ENCODE measurements at regions not wholly inside any gene's neighbourhood (a gene's known extent, or its start where the extent isn't known, plus 50 kb on each side); places are given as distances from the start of the nearest gene placed in this dataset.

GRCh38 chr2:221097949-221098348 is 474.2 kb downstream of the EPHA4 start:
- DNase-seq: no peak

DNA sequence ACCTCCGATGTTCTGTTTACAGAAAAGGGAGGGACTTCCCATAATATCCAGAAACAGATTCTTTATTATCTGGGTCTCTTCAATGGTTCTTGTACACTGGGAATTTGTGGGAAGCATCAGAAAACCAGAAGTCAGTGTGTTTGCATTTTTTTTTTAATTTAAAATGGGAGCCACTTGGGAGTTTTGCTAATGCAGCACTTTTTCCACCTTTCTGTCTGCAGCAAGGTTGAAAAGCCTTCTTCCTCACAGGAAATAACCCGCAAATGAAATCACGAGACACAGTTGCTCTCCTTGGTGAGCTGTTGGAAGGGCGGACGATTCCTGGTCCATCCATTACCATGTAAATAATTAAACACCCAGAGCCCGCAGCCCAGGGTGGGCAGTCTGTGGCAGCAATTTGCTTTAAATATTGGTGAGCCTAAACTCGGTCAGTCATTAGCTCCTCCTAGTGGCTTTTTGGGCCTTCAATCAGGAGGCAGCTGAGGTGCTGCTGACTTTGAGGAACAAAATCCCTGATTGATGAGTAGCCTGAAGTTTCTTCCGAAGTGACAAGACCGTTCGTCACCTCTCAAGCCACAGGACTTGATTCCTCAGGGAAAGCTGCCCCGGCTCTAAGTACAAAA is 471.5 kb downstream of the EPHA4 start:
- no peak for DNase-seq

DNA sequence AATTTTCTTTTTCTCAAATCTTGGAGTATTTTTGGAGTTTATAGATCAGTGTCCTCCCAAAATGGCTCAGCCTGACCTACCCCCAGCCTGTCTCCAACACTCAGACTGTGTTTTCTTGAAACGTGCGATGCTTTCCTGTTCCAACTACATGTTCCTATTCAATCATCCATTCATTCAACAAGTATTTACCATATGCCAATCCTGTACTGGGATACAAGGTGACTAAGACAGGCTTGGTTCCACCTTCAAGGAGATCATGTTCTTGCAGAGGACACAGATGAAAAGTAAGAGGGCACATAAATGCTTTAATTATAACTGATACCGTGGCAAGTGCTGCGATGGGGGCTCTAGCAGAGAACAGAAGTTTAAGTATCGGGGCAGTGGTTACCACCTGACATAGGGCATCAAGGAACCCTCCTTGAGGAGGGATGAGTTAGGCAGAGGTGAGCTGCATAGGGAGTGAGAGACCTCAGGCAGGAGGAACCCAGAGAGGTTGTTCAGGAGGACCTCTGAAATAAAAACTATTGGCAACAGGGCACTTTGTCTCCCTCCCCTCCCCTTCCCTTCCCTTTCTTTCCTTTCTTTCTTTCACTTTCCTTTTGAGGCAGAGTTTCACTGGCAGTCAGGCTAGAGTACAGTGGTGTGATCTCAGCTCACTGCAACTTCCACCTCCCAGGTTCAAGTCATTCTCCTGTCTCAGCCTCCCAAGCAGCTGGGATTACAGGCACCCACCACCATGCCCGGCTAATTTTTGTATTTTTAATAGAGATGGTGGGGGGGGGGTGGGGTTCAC is 469.0 kb downstream of the EPHA4 start:
- no peak for DNase-seq

- no peak for DNase-seq
These were observed 468.2 kb downstream of the EPHA4 start for GRCh38 chr2:221103930-221104329.

DNA sequence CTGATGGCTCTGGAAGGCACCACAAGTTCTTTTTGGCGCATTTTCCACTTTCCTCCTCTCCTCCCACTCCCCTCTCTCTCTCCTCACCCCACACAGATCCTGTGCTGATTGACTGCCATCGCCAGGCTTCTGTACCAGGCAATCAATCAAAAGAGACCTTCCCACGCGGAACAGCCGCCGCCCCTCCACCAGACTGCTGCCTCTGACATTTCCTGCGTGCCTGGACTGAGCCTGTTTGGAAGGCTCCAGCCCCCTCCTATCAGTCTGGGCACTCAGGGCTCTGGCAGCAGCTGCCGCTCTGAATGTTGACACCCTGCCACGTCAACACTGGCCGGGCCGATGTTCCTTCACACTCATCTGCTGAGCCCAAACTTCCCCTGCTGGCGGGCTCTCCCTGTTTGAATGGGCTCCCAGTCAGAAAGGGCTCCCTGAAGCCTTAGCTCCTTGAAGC is 467.7 kb downstream of the EPHA4 start:
- DNase-seq: no peak

DNA sequence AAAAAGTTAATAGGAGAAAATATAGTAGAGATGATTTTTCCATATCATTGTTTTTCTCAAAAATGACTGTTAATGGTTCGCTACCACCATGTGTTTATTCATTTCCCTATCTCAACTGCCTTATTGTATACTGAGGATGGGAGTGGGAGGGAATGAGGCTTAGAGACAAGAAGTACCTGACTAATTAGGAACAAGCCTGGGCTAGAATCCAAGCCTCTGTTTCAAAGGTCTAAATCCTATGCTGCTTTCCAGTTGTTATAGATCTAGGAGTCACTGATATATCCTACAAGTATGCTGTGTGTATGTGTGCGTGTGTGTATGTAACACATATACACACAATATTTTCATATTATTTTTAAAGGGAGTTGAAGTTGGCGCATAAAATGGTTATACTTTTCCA is 465.9 kb downstream of the EPHA4 start:
- DNase-seq: no peak

GRCh38 chr2:221107424-221107823 is 464.7 kb downstream of the EPHA4 start:
- no peak for DNase-seq

DNA sequence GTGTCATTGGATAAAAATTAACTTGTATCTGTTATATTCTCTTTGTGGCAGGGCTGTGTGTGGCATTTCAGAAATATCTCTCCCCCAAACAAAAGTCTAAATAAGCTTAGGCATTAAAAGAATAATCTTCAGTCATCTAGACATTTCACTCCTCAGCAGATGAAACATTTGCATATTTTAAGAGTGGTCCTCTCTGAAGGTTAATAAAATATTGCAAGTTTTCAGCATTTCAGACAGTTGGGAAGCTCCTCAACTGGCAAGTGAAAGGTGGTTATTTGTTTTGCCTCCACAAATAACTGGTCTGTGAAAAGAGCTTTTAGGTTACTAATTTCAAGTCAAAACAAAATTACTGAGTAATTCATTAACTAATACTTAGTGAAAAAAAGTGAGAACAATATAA is 462.6 kb downstream of the EPHA4 start:
- DNase-seq: no peak

DNA sequence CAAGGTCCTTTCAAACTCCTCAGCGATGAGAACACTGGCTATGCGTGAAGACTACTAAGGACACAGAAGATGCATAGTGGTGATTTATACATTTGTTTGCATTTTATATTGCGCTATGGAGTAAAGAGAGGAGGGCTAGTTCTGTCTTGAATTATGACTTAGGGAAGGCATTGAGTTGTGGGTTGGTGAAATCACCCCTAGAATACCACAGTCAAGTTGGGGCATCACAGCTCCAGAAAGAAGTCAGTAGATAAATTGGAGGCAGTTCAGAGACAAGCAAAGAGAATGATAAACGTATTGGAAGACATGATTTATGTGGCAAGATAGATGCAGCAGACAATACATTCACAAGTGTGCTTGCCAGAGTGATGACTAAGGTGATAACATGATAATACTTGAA is 460.4 kb downstream of the EPHA4 start:
- no peak for DNase-seq

GRCh38 chr2:221112744-221113143 is 459.4 kb downstream of the EPHA4 start:
- no peak for DNase-seq

GRCh38 chr2:221115944-221116343 is 456.2 kb downstream of the EPHA4 start:
- DNase-seq: no peak

GRCh38 chr2:221120643-221121042 is 451.5 kb downstream of the EPHA4 start:
- no peak for DNase-seq

- no peak for DNase-seq
These were observed 448.7 kb downstream of the EPHA4 start for GRCh38 chr2:221123396-221123795.

DNA sequence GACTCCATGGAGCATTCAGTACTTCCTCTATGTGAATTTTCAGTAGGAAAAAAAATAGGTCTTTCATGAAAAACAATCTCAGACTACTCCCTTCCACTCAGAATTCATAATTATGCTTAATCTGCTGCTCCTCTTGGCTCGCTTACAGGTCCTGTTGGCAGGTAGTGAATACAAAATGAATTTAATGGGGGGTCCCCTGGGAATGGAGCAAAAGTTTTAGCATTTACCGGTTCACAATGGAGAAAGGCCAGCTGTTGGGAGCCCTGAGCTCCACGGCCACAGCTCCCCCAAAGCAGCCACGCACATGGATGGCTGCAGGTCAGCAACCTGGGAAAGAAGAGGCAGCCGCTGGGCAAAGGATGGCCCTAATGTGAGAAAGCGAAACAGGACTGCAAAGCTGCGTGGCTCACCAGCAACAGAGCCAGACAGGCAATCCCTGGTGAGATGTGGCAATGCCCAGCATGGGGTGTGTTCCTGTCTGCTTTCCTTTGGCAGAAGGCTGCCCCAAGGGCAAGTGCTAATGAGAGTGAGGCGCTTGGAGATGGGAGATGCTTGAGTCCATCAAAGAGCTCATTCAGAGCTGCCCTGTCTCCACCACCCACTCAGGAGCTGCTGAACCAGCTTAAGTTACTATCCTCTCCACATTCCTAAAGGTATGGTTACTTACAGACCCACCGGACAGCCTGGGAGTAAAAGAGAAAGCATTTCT is 447.4 kb downstream of the EPHA4 start:
- no peak for DNase-seq

GRCh38 chr2:221125691-221126090 is 446.4 kb downstream of the EPHA4 start:
- no peak for DNase-seq

DNA sequence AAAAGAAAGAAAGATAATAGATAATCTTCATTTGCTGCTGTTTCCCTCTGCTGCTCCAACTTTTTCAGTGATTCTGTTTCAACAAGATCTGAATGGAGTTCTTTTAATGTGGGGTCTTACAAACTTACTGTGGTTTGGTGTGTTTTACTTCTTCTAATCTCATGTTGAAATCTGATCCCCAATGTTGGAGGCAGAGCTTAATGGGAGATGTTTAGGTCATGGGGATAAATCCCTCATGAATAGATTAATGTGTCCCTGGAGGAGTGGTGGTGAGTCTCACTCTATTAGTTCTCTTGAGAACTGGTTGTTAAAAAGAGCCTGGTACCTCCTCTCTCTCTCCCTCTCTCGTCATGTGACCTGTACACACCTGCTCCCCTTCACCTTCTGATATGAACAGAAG is 442.4 kb downstream of the EPHA4 start:
- no peak for DNase-seq

- DNase-seq: no peak
These were observed 441.7 kb downstream of the EPHA4 start for GRCh38 chr2:221130431-221130830.

DNA sequence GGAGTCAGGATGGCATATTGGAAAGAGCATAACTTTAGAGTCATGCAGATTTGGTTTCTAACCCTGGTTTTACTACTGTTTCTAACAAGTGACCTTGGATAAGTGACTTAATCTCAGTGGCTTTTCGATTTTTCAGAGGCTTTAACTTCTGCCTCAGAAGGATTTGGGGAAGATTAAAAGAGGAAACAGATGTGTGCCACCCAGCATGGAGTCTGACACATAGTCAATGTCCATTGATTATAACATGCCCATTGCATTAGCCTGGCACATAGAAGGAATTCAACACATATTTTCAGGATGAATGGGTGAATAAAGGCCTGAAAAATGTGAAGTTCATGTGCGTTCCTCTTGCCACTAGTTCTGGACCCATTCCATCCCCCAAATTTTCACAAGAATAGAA is 438.2 kb downstream of the EPHA4 start:
- DNase-seq: no peak

- DNase-seq: no peak
These were observed 437.4 kb downstream of the EPHA4 start for GRCh38 chr2:221134718-221135117.

GRCh38 chr2:221135699-221136098 is 436.4 kb downstream of the EPHA4 start:
- no peak for DNase-seq

DNA sequence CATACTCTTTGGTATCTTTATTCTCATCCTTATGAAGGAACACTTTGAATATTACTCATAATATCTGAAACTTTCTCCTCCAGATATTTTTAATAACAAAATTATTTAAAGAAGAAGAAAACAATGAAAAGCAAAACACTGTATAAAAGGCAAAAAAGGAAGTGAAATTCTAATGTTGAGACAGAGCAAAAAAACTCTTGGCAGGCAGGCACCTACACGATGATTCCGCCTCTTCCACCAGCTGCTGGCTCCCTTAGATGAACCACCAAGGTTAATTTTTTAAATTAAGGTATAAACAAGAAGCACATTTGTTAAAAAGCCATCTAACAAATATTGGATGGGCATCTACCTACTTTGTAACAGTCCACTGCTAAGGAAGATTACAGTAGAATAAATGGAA is 434.7 kb downstream of the EPHA4 start:
- no peak for DNase-seq

GRCh38 chr2:221142341-221142740 is 429.8 kb downstream of the EPHA4 start:
- no peak for DNase-seq

DNA sequence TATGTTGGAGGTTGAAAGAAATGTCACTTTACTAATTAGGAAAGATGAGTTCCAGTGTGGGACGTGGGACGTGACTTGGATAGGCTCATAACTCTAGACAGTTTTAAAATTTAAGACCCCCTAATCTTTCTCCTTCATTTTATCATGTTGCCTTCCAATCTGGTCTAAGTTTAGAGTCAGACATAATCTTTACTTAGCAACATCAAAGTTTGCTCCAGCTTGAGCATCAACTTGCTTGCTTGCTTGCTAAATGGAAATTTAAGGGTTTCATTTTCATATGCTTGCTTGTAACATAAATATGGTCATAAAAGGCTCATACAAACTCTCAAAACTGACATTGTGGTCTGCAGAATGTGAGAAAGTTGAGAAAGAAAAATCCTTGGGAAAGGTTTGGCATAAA is 428.9 kb downstream of the EPHA4 start:
- no peak for DNase-seq

GRCh38 chr2:221144909-221145308 is 427.2 kb downstream of the EPHA4 start:
- no peak for DNase-seq

Data from CD4-positive, alpha-beta T cell treated with Interferon alpha-2 for 1 hour (primary cell).